ENCODE measurements at regions not wholly inside any gene's neighbourhood (a gene's known extent, or its start where the extent isn't known, plus 50 kb on each side); places are given as distances from the start of the nearest gene placed in this dataset.

DNA sequence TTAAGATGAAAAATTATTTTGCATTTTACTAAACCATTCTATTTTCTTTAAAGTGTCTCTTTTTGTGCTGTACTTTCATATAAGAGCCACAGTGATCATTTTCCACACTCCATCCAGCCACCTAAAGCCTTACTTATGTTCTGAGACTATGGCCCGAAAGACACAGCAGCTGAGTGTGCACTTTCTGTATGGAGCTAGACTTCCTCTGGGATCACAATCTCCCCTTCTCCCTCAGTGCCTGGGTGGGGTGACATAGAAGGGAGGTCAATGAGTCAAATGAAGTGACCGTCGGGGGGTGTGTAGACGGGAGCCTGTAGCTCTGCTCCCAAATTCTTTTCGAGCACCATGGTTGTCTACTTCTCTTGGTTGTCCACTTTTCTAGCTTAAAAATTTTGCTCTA lies 97.8 kb upstream of the ARL4C start (continued):
- TF ChIP-seq, protein P1, sequence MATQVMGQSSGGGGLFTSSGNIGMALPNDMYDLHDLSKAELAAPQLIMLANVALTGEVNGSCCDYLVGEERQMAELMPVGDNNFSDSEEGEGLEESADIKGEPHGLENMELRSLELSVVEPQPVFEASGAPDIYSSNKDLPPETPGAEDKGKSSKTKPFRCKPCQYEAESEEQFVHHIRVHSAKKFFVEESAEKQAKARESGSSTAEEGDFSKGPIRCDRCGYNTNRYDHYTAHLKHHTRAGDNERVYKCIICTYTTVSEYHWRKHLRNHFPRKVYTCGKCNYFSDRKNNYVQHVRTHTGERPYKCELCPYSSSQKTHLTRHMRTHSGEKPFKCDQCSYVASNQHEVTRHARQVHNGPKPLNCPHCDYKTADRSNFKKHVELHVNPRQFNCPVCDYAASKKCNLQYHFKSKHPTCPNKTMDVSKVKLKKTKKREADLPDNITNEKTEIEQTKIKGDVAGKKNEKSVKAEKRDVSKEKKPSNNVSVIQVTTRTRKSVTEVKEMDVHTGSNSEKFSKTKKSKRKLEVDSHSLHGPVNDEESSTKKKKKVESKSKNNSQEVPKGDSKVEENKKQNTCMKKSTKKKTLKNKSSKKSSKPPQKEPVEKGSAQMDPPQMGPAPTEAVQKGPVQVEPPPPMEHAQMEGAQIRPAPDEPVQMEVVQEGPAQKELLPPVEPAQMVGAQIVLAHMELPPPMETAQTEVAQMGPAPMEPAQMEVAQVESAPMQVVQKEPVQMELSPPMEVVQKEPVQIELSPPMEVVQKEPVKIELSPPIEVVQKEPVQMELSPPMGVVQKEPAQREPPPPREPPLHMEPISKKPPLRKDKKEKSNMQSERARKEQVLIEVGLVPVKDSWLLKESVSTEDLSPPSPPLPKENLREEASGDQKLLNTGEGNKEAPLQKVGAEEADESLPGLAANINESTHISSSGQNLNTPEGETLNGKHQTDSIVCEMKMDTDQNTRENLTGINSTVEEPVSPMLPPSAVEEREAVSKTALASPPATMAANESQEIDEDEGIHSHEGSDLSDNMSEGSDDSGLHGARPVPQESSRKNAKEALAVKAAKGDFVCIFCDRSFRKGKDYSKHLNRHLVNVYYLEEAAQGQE (IDR thresholded peaks at IDR 0.05), result no peak

DNA sequence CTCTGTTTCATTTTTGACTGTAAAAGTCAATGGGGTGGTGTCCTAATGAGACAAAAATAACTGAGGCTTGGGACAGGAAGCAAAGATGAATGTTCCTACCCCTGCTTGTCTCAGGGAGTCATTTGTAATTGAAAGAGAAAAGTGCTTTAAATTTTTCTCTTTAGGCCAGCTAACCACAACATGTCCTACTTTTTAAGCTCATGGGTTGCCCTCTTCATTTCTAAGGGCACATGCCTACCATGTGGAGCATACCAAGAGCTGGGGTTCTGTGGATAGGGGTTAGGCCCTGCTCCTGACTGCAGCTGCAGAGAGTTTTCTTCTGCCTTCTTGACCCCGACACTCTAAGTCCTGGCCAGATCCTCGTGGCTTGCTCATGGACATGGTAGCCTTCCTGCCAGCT lies 96.8 kb upstream of the ARL4C start:
- Histone ChIP-seq H3K4me3 (no peak overlapping the region), H3K4me2 (no peak overlapping the region), H3K4me1 (no peaks in the 10 kb centered on the region), H3K9me3 (no peaks in the 10 kb centered on the region), H3K27ac (no peak overlapping the region)
- ChIA-PET POLR2A (no interaction called here), CTCF (no interaction called here)
- 32% methylated on average over 2 of the region's 2 CpGs for WGBS (ENCODE audit: missing lambda C conversion rate)
- ATAC-seq (no peak), DNase-seq (ENCODE audit: low read depth in 1 of 2, low spot score in 1 of 2) (no peak), FAIRE-seq (no peak)
- TF ChIP-seq, protein P2, sequence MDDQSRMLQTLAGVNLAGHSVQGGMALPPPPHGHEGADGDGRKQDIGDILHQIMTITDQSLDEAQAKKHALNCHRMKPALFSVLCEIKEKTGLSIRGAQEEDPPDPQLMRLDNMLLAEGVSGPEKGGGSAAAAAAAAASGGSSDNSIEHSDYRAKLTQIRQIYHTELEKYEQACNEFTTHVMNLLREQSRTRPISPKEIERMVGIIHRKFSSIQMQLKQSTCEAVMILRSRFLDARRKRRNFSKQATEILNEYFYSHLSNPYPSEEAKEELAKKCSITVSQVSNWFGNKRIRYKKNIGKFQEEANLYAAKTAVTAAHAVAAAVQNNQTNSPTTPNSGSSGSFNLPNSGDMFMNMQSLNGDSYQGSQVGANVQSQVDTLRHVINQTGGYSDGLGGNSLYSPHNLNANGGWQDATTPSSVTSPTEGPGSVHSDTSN (IDR thresholded peaks at IDR 0.05), result no peak
- TF ChIP-seq FOSL2 (IDR thresholded peaks at IDR 0.05), result no peak
- TF ChIP-seq FOSL2 (CRISPR knock-in tag; IDR thresholded peaks at IDR 0.05), result no peak
- TF ChIP-seq, protein P3, sequence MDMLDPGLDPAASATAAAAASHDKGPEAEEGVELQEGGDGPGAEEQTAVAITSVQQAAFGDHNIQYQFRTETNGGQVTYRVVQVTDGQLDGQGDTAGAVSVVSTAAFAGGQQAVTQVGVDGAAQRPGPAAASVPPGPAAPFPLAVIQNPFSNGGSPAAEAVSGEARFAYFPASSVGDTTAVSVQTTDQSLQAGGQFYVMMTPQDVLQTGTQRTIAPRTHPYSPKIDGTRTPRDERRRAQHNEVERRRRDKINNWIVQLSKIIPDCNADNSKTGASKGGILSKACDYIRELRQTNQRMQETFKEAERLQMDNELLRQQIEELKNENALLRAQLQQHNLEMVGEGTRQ (IDR thresholded peaks at IDR 0.05), result no peak
- TF ChIP-seq NFE2L2 (conservative IDR thresholded peaks at IDR 0.05; ENCODE audit: low read length), result no peak
- TF ChIP-seq, protein P4, sequence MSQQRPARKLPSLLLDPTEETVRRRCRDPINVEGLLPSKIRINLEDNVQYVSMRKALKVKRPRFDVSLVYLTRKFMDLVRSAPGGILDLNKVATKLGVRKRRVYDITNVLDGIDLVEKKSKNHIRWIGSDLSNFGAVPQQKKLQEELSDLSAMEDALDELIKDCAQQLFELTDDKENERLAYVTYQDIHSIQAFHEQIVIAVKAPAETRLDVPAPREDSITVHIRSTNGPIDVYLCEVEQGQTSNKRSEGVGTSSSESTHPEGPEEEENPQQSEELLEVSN (IDR thresholded peaks at IDR 0.05; ENCODE audit: borderline replicate concordance, low read depth), result no peak
- TF ChIP-seq ZSCAN20 (CRISPR knock-in tag; IDR thresholded peaks at IDR 0.05), result no peak
- TF ChIP-seq SREBF2 (IDR thresholded peaks at IDR 0.05), result no peak
- TF ChIP-seq RNF2 (IDR thresholded peaks at IDR 0.05; ENCODE audit: borderline replicate concordance, low read depth), result no peak
- TF ChIP-seq FOXS1 (CRISPR knock-in tag; IDR thresholded peaks at IDR 0.05), result no peak
- TF ChIP-seq CHD4 (IDR thresholded peaks at IDR 0.05; ENCODE audit: borderline replicate concordance), result no peak
- TF ChIP-seq MYC (IDR thresholded peaks at IDR 0.05; ENCODE audit: borderline replicate concordance, low read length), result no peak
- TF ChIP-seq JUNB (IDR thresholded peaks at IDR 0.05), result no peak
- no peak for TF ChIP-seq ESRRA (IDR thresholded peaks at IDR 0.05; ENCODE audit: borderline replicate concordance, low read length)
- TF ChIP-seq EHF (CRISPR knock-in tag; IDR thresholded peaks at IDR 0.05), result no peak
- no peak for TF ChIP-seq BHLHE40 (IDR thresholded peaks at IDR 0.05; ENCODE audit: low read depth, low read length)
- TF ChIP-seq HEYL (CRISPR knock-in tag; IDR thresholded peaks at IDR 0.05), result no peak
- TF ChIP-seq POLR2AphosphoS2 (conservative IDR thresholded peaks at IDR 0.05; ENCODE audit: low read length), result no peak
- TF ChIP-seq, protein P5, sequence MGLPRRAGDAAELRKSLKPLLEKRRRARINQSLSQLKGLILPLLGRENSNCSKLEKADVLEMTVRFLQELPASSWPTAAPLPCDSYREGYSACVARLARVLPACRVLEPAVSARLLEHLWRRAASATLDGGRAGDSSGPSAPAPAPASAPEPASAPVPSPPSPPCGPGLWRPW (IDR thresholded peaks at IDR 0.05), result no peak

DNA sequence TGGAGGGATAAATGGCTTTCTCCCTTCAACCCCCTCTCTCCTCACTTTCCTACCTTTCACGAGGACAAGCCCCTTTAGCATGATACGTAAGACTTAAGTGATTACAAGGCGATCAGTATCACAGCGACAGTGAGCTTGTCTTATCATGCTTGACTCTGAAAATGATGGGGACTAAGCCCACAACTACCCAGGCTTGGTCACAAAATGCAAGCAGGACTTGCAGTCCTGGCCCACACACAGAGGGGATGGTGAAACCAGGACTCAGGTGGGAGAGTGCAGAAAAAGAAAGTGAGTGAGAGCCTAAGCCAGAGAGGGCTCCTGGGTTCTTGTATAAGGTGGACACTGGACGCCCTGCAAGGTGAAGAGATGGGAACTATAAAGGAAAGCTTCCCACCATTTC lies 95.7 kb upstream of the ARL4C start:
- DNase-seq (ENCODE audit: low read depth in 1 of 2, low spot score in 1 of 2) (no peak), ATAC-seq (no peak), FAIRE-seq (no peak)
- CTCF ChIA-PET, result interaction anchor here (0.6 to 1.7 kb wide), 4 partner anchors 9 to 525 kb away, joined by 3 to 4 read pairs (median 3); no protein-coding TSS in a partner anchor
- H3K4me1 ChIP-seq, result no peaks in the 10 kb centered on the region
- WGBS (ENCODE audit: missing lambda C conversion rate), result 75% methylated on average over 5 of the region's 5 CpGs
- H3K4me3 ChIP-seq, result no peak overlapping the region
- no peak for TF ChIP-seq EP300 (IDR thresholded peaks at IDR 0.05)
- no peak for TF ChIP-seq GATA3 (IDR thresholded peaks at IDR 0.05; ENCODE audit: borderline replicate concordance)
- no peak for TF ChIP-seq HDAC2 (IDR thresholded peaks at IDR 0.05)
- TF ChIP-seq JUN (IDR thresholded peaks at IDR 0.05), result no peak
- TF ChIP-seq KDM5A (IDR thresholded peaks at IDR 0.05), result no peak
- TF ChIP-seq, protein P3 (IDR thresholded peaks at IDR 0.05), result no peak
- no peak for TF ChIP-seq NFE2L2 (conservative IDR thresholded peaks at IDR 0.05; ENCODE audit: low read length)
- TF ChIP-seq ZC3H11A (IDR thresholded peaks at IDR 0.05), result no peak
- TF ChIP-seq TP53 (CRISPR knock-in tag; IDR thresholded peaks at IDR 0.05), result no peak
- no peak for TF ChIP-seq HEYL (CRISPR knock-in tag; IDR thresholded peaks at IDR 0.05)
- TF ChIP-seq PHF8 (IDR thresholded peaks at IDR 0.05; ENCODE audit: borderline replicate concordance, low read depth), result no peak
- TF ChIP-seq, protein P4 (IDR thresholded peaks at IDR 0.05; ENCODE audit: borderline replicate concordance, low read depth), result no peak
- no peak overlapping the region for H3K27ac ChIP-seq
- POLR2A ChIA-PET, result no interaction called here
- H3K4me2 ChIP-seq, result no peak overlapping the region
- no peaks in the 10 kb centered on the region for H3K9me3 ChIP-seq
